Activated CD4-positive, alpha-beta memory T cell treated with anti-CD3 and anti-CD28 coated beads, Interleukin-2, amount 10 ng/mL, durations not matched to agents 7 days and 5 days (primary cell): ENCODE measurements at regions not wholly inside any gene's neighbourhood (a gene's known extent, or its start where the extent isn't known, plus 50 kb on each side); places are given as distances from the start of the nearest gene placed in this dataset.

ENCODE experiments used
- CTCF ChIA-PET: fragments of 350-600 bp; sonication (Branson Sonifier 250); formaldehyde crosslinking; loops from one replicate; lab custom pipeline; 2021; ENCODE audit warnings: antibody characterized with exemption, inconsistent platforms; lab: Charles Lee
- POLR2A ChIA-PET: fragments of 350-600 bp; sonication (Branson Sonifier 250); formaldehyde crosslinking; loops from one replicate; lab custom pipeline; 2021; ENCODE audit warnings: antibody characterized with exemption; lab: Charles Lee
- DNase-seq: peaks from one replicate; pipeline ENCODE4 v3.0.0-alpha.2; 2020
- H3K27ac Mint-ChIP-seq: one replicate; pipeline ENCODE4 v1.8.0; 2021; ENCODE audit warnings: mild to moderate bottlenecking, mixed read lengths
- H3K27me3 Mint-ChIP-seq: one replicate; pipeline ENCODE4 v1.8.0; 2021; ENCODE audit warnings: mixed read lengths
- H3K36me3 Mint-ChIP-seq: one replicate; pipeline ENCODE4 v1.8.0; 2021; ENCODE audit warnings: low read depth, mixed read lengths
- H3K4me1 Mint-ChIP-seq: one replicate; pipeline ENCODE4 v1.8.0; 2021; ENCODE audit warnings: mixed read lengths
- H3K4me3 Mint-ChIP-seq: one replicate; pipeline ENCODE4 v1.8.0; 2021; ENCODE audit warnings: mild to moderate bottlenecking, mixed read lengths
- H3K9me3 Mint-ChIP-seq: one replicate; pipeline ENCODE4 v1.8.0; 2021; ENCODE audit warnings: mixed read lengths

DNA sequence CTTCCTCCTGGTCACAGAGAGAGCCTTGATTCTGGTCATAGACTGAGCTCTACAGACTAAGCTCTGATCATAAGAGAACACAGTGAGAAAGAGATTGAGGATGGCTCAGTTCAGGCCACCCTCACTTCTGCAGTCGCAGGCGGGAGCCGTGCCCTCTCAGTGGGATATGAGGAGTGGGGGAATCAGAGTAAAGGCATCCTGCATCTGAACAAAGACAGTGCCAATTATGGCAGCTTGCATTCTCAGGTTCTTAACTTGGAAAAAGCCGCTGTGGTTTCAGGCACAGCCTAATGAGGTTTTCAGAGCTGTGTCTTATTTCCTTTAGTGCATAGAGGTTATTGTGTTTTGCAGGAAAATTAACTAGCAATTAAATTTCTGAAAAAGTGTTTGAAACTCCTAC, 134.4 kb upstream of the NLRP1 start:
- ChIA-PET CTCF (interaction anchor here (0.8 kb wide), 1 partner anchor 12 kb away, joined by 3 read pairs; no protein-coding TSS in a partner anchor), POLR2A (no interaction called here)
- no peak for DNase-seq
- Mint-ChIP-seq H3K27ac (no peak overlapping the region), H3K4me1 (no peaks in the 10 kb centered on the region), H3K9me3 (no peaks in the 10 kb centered on the region), H3K36me3 (no peaks in the 10 kb centered on the region), H3K27me3 (peaks cover 8% of the 10 kb centered on the region), H3K4me3 (no peak overlapping the region)

GRCh38 chr17:5719976-5720375, 135.7 kb upstream of the NLRP1 start:
- H3K27me3 Mint-ChIP-seq = peaks cover 15% of the 10 kb centered on the region
- no peaks in the 10 kb centered on the region for H3K36me3 Mint-ChIP-seq
- POLR2A ChIA-PET = no interaction called here
- CTCF ChIA-PET = interaction anchor here (1.1 kb wide), 1 partner anchor 14 kb away, joined by 4 read pairs; no protein-coding TSS in a partner anchor
- H3K4me3 Mint-ChIP-seq = no peak overlapping the region
- H3K27ac Mint-ChIP-seq = no peak overlapping the region
- H3K4me1 Mint-ChIP-seq = no peaks in the 10 kb centered on the region
- H3K9me3 Mint-ChIP-seq = no peaks in the 10 kb centered on the region
- DNase-seq = no peak

GRCh38 chr17:5730373-5730772, 146.1 kb upstream of the NLRP1 start:
- POLR2A ChIA-PET = no interaction called here
- DNase-seq = no peak
- no peak overlapping the region for H3K4me3 Mint-ChIP-seq
- peaks cover 35% of the 10 kb centered on the region for H3K27me3 Mint-ChIP-seq
- H3K9me3 Mint-ChIP-seq = no peaks in the 10 kb centered on the region
- no peaks in the 10 kb centered on the region for H3K36me3 Mint-ChIP-seq
- CTCF ChIA-PET = no interaction called here
- no peaks in the 10 kb centered on the region for H3K4me1 Mint-ChIP-seq
- no peak overlapping the region for H3K27ac Mint-ChIP-seq

GRCh38 chr17:5740937-5741336, 156.6 kb upstream of the NLRP1 start:
- Mint-ChIP-seq H3K9me3 (no peaks in the 10 kb centered on the region), H3K4me1 (no peaks in the 10 kb centered on the region), H3K4me3 (no peak overlapping the region), H3K27me3 (peaks cover 22% of the 10 kb centered on the region), H3K36me3 (no peaks in the 10 kb centered on the region), H3K27ac (no peak overlapping the region)
- ChIA-PET CTCF (no interaction called here), POLR2A (no interaction called here)
- no peak for DNase-seq

GRCh38 chr17:5741810-5742209, 157.5 kb upstream of the NLRP1 start:
- CTCF ChIA-PET = no interaction called here

GRCh38 chr17:5745111-5745813, 161.0 kb upstream of the NLRP1 start:
- Mint-ChIP-seq H3K36me3 (no peaks in the 10 kb centered on the region), H3K4me1 (no peaks in the 10 kb centered on the region), H3K27ac (no peak overlapping the region), H3K27me3 (peaks cover 16% of the 10 kb centered on the region), H3K9me3 (no peaks in the 10 kb centered on the region), H3K4me3 (no peak overlapping the region)
- POLR2A ChIA-PET = no interaction called here
- no peak for DNase-seq
- CTCF ChIA-PET = no interaction called here

More at GRCh38 chr17:5741810-5742209, 157.5 kb upstream of the NLRP1 start:
- no peaks in the 10 kb centered on the region for H3K9me3 Mint-ChIP-seq
- H3K27me3 Mint-ChIP-seq = peaks cover 22% of the 10 kb centered on the region
- H3K4me3 Mint-ChIP-seq = no peak overlapping the region
- no peaks in the 10 kb centered on the region for H3K4me1 Mint-ChIP-seq
- no peak for DNase-seq
- H3K36me3 Mint-ChIP-seq = no peaks in the 10 kb centered on the region
- POLR2A ChIA-PET = no interaction called here
- no peak overlapping the region for H3K27ac Mint-ChIP-seq

DNA sequence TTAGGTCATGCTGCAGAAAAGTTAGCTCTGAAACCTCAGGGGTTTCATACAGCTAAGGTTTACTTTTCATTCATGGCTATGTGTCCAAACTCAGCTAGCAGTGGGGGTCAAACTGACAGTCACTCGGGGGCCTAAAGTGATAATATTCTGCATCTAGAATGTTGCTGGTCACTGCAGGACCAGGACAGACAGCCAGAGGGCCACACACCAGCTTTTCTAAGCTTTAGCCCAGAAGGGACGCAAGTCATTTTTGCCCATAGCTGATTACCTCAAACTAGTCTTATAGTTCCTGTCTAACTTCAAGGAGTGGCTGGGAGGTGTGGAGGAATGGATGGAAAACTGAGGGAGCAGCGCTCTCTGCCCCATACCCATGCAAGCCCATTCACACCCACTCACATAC, 163.0 kb upstream of the NLRP1 start:
- H3K27ac Mint-ChIP-seq = no peak overlapping the region
- DNase-seq = no peak
- POLR2A ChIA-PET = no interaction called here

DNA sequence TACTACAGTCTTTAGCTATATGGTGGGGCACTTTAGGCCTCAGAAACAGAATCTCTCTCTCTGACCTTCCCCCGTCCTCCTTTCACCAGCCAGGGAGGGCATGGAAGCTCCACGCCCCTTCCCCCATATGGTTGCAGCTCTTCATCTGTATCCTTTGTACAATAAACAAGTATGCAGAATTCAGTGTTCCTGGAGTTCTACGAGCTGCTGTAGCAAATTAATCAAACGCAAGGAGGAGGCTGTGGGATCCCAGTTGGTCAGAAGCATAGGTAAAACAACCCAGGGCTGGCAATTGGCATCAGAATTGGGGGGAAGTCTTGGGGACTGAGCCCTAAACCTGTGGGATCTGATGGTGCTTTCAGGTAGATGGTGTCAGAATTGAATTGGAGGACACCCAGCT, 163.7 kb upstream of the NLRP1 start:
- Mint-ChIP-seq H3K4me3 (no peak overlapping the region), H3K9me3 (no peaks in the 10 kb centered on the region), H3K27me3 (peaks cover 16% of the 10 kb centered on the region), H3K4me1 (no peaks in the 10 kb centered on the region), H3K27ac (no peak overlapping the region), H3K36me3 (no peaks in the 10 kb centered on the region)
- POLR2A ChIA-PET = no interaction called here
- CTCF ChIA-PET = interaction anchor here (1.2 kb wide), 1 partner anchor 15 kb away, joined by 4 read pairs; no protein-coding TSS in a partner anchor
- DNase-seq = no peak

More for the DNA sequence above, 163.0 kb upstream of the NLRP1 start:
- H3K36me3 Mint-ChIP-seq = no peaks in the 10 kb centered on the region
- CTCF ChIA-PET = interaction anchor here (1.2 kb wide), 1 partner anchor 16 kb away, joined by 4 read pairs; no protein-coding TSS in a partner anchor
- no peaks in the 10 kb centered on the region for H3K9me3 Mint-ChIP-seq
- no peak overlapping the region for H3K4me3 Mint-ChIP-seq
- H3K4me1 Mint-ChIP-seq = no peaks in the 10 kb centered on the region
- peaks cover 18% of the 10 kb centered on the region for H3K27me3 Mint-ChIP-seq

DNA sequence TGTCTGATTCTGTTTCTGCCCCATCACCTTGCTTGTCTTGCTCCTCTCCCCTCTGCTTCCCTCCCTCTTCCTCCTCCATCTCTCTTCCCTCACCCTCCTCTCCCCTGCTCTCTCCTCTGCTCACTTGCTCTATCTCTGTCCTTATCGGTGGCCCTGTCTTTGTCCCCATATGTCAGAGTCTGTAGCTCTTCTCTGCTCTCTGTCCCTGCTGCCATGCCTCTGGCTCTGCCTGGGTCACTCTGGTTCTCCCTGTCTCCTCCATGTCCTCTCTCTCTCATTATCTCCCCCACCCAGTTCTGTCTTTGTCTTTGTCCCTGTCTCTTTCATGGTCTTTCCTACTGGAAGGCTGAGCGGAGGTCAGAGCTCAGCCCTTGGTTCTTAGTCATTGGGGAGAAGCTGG, 169.1 kb upstream of the NLRP1 start:
- no peak overlapping the region for H3K4me3 Mint-ChIP-seq
- DNase-seq = no peak
- CTCF ChIA-PET = no interaction called here
- H3K36me3 Mint-ChIP-seq = no peaks in the 10 kb centered on the region
- no peaks in the 10 kb centered on the region for H3K9me3 Mint-ChIP-seq
- no peak overlapping the region for H3K27ac Mint-ChIP-seq
- peaks cover 15% of the 10 kb centered on the region for H3K27me3 Mint-ChIP-seq
- POLR2A ChIA-PET = no interaction called here
- H3K4me1 Mint-ChIP-seq = no peaks in the 10 kb centered on the region

DNA sequence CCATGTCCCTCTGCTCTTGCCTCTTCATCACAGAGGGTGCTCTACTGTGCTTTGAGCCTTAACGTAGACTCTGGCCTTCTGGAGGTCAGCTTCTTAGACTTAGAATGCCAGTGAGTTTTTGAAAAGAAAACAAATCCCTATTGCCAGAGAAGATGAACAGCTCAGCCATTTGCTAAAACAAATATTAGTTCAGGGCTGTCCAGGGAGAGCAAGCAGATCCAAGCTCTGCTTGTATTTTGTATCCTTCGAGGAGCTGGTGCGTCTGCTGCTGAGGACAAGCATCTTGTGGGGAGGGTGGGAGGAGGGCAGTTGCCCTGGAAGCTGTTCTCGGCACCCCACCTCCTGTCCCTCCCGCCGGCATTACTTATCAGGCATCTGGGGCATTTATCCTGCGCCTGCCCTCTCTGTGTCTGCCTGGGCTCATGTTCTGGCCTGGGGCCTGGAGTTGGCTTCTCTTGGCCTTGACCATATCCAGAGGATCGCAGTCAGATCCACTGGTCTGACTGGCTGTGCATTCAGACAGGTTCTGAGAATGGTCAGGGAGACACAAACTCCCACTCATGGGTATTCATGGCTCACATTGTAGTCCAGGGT, 173.1 kb upstream of the NLRP1 start:
- H3K36me3 Mint-ChIP-seq = no peaks in the 10 kb centered on the region
- H3K9me3 Mint-ChIP-seq = no peaks in the 10 kb centered on the region
- peaks cover 4% of the 10 kb centered on the region for H3K4me1 Mint-ChIP-seq
- POLR2A ChIA-PET = no interaction called here
- no peak overlapping the region for H3K4me3 Mint-ChIP-seq
- H3K27ac Mint-ChIP-seq = no peak overlapping the region
- no peak for DNase-seq
- CTCF ChIA-PET = no interaction called here
- peaks cover 17% of the 10 kb centered on the region for H3K27me3 Mint-ChIP-seq

- Mint-ChIP-seq H3K9me3 (no peaks in the 10 kb centered on the region), H3K36me3 (no peaks in the 10 kb centered on the region), H3K27ac (no peak overlapping the region), H3K4me1 (peaks cover 4% of the 10 kb centered on the region), H3K27me3 (peaks cover 20% of the 10 kb centered on the region), H3K4me3 (no peak overlapping the region)
- CTCF ChIA-PET = no interaction called here
- DNase-seq = no peak
- POLR2A ChIA-PET = no interaction called here
Measured at GRCh38 chr17:5758651-5759050, 174.3 kb upstream of the NLRP1 start.

GRCh38 chr17:5759501-5759925, 175.2 kb upstream of the NLRP1 start:
- Mint-ChIP-seq H3K27ac (no peak overlapping the region), H3K36me3 (no peaks in the 10 kb centered on the region), H3K4me3 (no peak overlapping the region), H3K27me3 (peaks cover 16% of the 10 kb centered on the region), H3K4me1 (peaks cover 4% of the 10 kb centered on the region), H3K9me3 (no peaks in the 10 kb centered on the region)
- CTCF ChIA-PET = no interaction called here
- POLR2A ChIA-PET = no interaction called here
- DNase-seq = no peak

DNA sequence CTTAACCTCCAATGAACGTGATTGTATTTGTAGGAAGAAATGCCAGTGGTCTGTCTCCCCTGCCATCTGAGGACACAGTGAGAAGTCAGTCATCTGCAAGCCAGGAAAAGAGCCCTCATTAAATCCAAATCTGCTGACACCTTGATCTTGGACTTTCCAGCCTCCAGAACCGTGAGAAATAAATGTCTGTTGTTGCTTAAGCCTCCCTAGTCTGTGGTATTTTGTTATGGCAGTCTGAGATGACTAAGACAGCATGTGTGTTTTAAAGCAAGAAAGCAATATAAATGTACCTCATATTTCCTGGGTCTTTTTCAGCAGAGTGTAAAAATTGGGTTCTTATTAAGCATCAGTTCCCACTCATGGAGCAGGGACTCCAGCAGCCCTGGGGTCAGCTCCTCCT, 177.9 kb upstream of the NLRP1 start:
- Mint-ChIP-seq H3K27me3 (peaks cover 16% of the 10 kb centered on the region), H3K9me3 (no peaks in the 10 kb centered on the region), H3K4me3 (no peak overlapping the region), H3K36me3 (no peaks in the 10 kb centered on the region), H3K4me1 (peaks cover 4% of the 10 kb centered on the region), H3K27ac (no peak overlapping the region)
- CTCF ChIA-PET = no interaction called here
- DNase-seq = no peak
- POLR2A ChIA-PET = no interaction called here
